ENCODE measurements at regions not wholly inside any gene's neighbourhood (a gene's known extent, or its start where the extent isn't known, plus 50 kb on each side); places are given as distances from the start of the nearest gene placed in this dataset.

DNA sequence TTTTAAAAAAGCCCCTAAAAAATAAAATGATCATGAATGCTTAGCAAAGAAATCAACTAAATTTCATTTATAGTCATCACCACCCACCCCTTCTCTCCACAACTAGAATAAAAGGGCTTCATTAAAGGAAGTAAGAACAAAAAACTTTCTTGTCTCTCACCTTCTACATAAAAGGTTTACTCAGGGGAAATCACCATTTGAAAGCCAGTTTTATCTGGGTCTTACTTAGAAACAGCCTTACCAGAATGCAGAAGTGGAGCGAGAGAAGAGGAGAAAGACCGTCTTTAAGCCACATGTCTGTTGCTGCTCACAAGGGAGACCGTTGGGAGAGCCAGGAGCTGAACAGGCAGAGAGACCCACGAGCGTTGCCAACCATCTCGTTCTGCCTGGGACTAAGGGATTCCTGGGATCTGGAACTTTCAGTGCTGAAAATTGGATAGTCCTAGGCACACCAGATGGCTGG lies 350.1 kb upstream of the PROK2 start:
- Mint-ChIP-seq H3K4me1 (ENCODE audit: low read depth, unreplicated experiment) (no peaks in the 10 kb centered on the region), H3K4me3 (ENCODE audit: unreplicated experiment) (no peak overlapping the region), H3K27ac (ENCODE audit: unreplicated experiment) (no peak overlapping the region), H3K36me3 (ENCODE audit: low read depth, unreplicated experiment) (no peaks in the 10 kb centered on the region), H3K9me3 (ENCODE audit: unreplicated experiment) (peaks cover 9% of the 10 kb centered on the region), H3K27me3 (ENCODE audit: low read depth, unreplicated experiment) (peaks cover 38% of the 10 kb centered on the region)
- no peak for TF ChIP-seq EZH2 (IDR thresholded peaks at IDR 0.05; ENCODE audit: insufficient read depth, low read length)
- TF ChIP-seq, protein P1, sequence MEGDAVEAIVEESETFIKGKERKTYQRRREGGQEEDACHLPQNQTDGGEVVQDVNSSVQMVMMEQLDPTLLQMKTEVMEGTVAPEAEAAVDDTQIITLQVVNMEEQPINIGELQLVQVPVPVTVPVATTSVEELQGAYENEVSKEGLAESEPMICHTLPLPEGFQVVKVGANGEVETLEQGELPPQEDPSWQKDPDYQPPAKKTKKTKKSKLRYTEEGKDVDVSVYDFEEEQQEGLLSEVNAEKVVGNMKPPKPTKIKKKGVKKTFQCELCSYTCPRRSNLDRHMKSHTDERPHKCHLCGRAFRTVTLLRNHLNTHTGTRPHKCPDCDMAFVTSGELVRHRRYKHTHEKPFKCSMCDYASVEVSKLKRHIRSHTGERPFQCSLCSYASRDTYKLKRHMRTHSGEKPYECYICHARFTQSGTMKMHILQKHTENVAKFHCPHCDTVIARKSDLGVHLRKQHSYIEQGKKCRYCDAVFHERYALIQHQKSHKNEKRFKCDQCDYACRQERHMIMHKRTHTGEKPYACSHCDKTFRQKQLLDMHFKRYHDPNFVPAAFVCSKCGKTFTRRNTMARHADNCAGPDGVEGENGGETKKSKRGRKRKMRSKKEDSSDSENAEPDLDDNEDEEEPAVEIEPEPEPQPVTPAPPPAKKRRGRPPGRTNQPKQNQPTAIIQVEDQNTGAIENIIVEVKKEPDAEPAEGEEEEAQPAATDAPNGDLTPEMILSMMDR (IDR thresholded peaks at IDR 0.05; ENCODE audit: insufficient read depth, low read depth, low read length) = no peak
- no peaks in the 10 kb centered on the region for H4K20me1 ChIP-seq (ENCODE audit: insufficient read depth, low read length)
- no peak overlapping the region for H3K27ac ChIP-seq (ENCODE audit: low read depth, low read length)
- no peak overlapping the region for H2AFZ ChIP-seq (ENCODE audit: low read depth, low read length)
- H3K9ac ChIP-seq (ENCODE audit: low read length) = no peak overlapping the region
- no peak overlapping the region for H3K4me3 ChIP-seq (ENCODE audit: insufficient read depth, low read depth, low read length)
- peaks cover 23% of the 10 kb centered on the region for H3K27me3 ChIP-seq (ENCODE audit: insufficient read depth, low read length)
- FAIRE-seq (no peak), DNase-seq (ENCODE audit: low read depth) (no peak)
- H3K9me3 ChIP-seq (ENCODE audit: insufficient read depth, low read depth, low read length) = peaks cover 3% of the 10 kb centered on the region
- no peaks in the 10 kb centered on the region for H3K36me3 ChIP-seq (ENCODE audit: insufficient read depth, low read length)
- no peak overlapping the region for H3K4me2 ChIP-seq (ENCODE audit: low read length)
- no peaks in the 10 kb centered on the region for H3K79me2 ChIP-seq (ENCODE audit: insufficient read depth, low read length)
- no peaks in the 10 kb centered on the region for H3K4me1 ChIP-seq (ENCODE audit: insufficient read depth, low read length)

DNA sequence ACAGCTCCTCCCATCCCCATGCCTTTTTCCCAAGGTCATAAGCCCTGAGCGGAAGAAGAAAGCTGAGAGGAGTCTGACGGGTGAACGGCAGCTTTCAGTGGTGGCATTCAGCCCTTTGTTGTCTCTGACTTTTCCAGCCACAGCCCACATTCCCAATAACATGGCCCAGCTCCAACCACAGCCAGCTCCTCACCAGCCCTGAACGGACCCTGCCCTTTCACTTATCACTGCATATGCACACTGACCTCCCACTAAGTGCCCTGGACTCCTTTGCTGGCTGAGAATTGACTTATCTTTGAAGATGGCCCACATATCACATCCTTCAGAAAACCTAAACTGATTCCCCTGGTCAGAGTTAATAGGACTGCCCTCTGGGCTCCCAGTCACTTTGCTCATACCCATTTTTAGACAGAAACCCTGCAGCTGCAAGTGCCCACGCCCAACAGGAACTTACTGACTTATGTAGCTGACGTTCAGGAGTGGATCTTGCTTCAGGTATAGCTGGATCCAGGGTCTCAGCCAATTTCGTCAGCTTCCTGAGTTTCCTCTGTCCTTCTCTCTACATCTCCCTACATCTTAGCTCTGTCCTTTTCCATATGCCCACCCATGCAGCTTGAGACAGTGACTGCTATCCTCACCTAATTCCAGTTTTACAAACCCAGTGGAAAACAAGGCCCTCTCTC lies 348.5 kb upstream of the PROK2 start:
- Histone ChIP-seq H3K79me2 (ENCODE audit: insufficient read depth, low read length) (no peaks in the 10 kb centered on the region), H3K27ac (ENCODE audit: low read depth, low read length) (no peak overlapping the region), H3K4me3 (ENCODE audit: insufficient read depth, low read depth, low read length) (no peak overlapping the region), H3K4me1 (ENCODE audit: insufficient read depth, low read length) (no peaks in the 10 kb centered on the region), H3K9ac (ENCODE audit: low read length) (no peak overlapping the region), H3K4me2 (ENCODE audit: low read length) (no peak overlapping the region), H2AFZ (ENCODE audit: low read depth, low read length) (no peak overlapping the region), H4K20me1 (ENCODE audit: insufficient read depth, low read length) (no peaks in the 10 kb centered on the region), H3K9me3 (ENCODE audit: insufficient read depth, low read depth, low read length) (no peaks in the 10 kb centered on the region), H3K36me3 (ENCODE audit: insufficient read depth, low read length) (no peaks in the 10 kb centered on the region), H3K27me3 (ENCODE audit: insufficient read depth, low read length) (peaks cover 23% of the 10 kb centered on the region)
- Mint-ChIP-seq H3K36me3 (ENCODE audit: low read depth, unreplicated experiment) (no peaks in the 10 kb centered on the region), H3K27me3 (ENCODE audit: low read depth, unreplicated experiment) (peaks cover 44% of the 10 kb centered on the region), H3K4me1 (ENCODE audit: low read depth, unreplicated experiment) (no peaks in the 10 kb centered on the region), H3K27ac (ENCODE audit: unreplicated experiment) (no peak overlapping the region), H3K9me3 (ENCODE audit: unreplicated experiment) (peaks cover 7% of the 10 kb centered on the region), H3K4me3 (ENCODE audit: unreplicated experiment) (no peak overlapping the region)
- no peak for FAIRE-seq
- DNase-seq (ENCODE audit: low read depth) = no peak
- TF ChIP-seq, protein P1 (IDR thresholded peaks at IDR 0.05; ENCODE audit: insufficient read depth, low read depth, low read length) = no peak
- no peak for TF ChIP-seq EZH2 (IDR thresholded peaks at IDR 0.05; ENCODE audit: insufficient read depth, low read length)

GRCh38 chr3:72131899-72132298 lies 347.0 kb upstream of the PROK2 start:
- peaks cover 15% of the 10 kb centered on the region for H3K27me3 ChIP-seq (ENCODE audit: insufficient read depth, low read length)
- H3K9me3 ChIP-seq (ENCODE audit: insufficient read depth, low read depth, low read length) = no peaks in the 10 kb centered on the region
- no peak overlapping the region for H3K9ac ChIP-seq (ENCODE audit: low read length)
- Mint-ChIP-seq H3K27ac (ENCODE audit: unreplicated experiment) (no peak overlapping the region), H3K36me3 (ENCODE audit: low read depth, unreplicated experiment) (no peaks in the 10 kb centered on the region), H3K4me1 (ENCODE audit: low read depth, unreplicated experiment) (peaks cover 3% of the 10 kb centered on the region), H3K27me3 (ENCODE audit: low read depth, unreplicated experiment) (peaks cover 35% of the 10 kb centered on the region), H3K4me3 (ENCODE audit: unreplicated experiment) (no peak overlapping the region), H3K9me3 (ENCODE audit: unreplicated experiment) (peaks cover 5% of the 10 kb centered on the region)
- DNase-seq (ENCODE audit: low read depth) (no peak), FAIRE-seq (no peak)
- H3K4me1 ChIP-seq (ENCODE audit: insufficient read depth, low read length) = no peaks in the 10 kb centered on the region
- H3K27ac ChIP-seq (ENCODE audit: low read depth, low read length) = no peak overlapping the region
- H3K4me2 ChIP-seq (ENCODE audit: low read length) = no peak overlapping the region
- TF ChIP-seq, protein P1 (IDR thresholded peaks at IDR 0.05; ENCODE audit: insufficient read depth, low read depth, low read length) = no peak
- no peak for TF ChIP-seq EZH2 (IDR thresholded peaks at IDR 0.05; ENCODE audit: insufficient read depth, low read length)
- H2AFZ ChIP-seq (ENCODE audit: low read depth, low read length) = no peak overlapping the region
- no peaks in the 10 kb centered on the region for H3K36me3 ChIP-seq (ENCODE audit: insufficient read depth, low read length)
- no peaks in the 10 kb centered on the region for H4K20me1 ChIP-seq (ENCODE audit: insufficient read depth, low read length)
- H3K4me3 ChIP-seq (ENCODE audit: insufficient read depth, low read depth, low read length) = no peak overlapping the region
- H3K79me2 ChIP-seq (ENCODE audit: insufficient read depth, low read length) = no peaks in the 10 kb centered on the region

Data from astrocyte (in vitro differentiated cells and primary cell).